HG03457 (cell line): ENCODE measurements at regions not wholly inside any gene's neighbourhood (a gene's known extent, or its start where the extent isn't known, plus 50 kb on each side); places are given as distances from the start of the nearest gene placed in this dataset.

Experiments
- ATAC-seq: cut with Tn5 transposase; IDR thresholded peaks from one replicate; pipeline ENCODE4 v1.9.1; 2021; ENCODE audit warnings: moderate number of reproducible peaks; ENCODE audit not compliant: unreplicated experiment

DNA sequence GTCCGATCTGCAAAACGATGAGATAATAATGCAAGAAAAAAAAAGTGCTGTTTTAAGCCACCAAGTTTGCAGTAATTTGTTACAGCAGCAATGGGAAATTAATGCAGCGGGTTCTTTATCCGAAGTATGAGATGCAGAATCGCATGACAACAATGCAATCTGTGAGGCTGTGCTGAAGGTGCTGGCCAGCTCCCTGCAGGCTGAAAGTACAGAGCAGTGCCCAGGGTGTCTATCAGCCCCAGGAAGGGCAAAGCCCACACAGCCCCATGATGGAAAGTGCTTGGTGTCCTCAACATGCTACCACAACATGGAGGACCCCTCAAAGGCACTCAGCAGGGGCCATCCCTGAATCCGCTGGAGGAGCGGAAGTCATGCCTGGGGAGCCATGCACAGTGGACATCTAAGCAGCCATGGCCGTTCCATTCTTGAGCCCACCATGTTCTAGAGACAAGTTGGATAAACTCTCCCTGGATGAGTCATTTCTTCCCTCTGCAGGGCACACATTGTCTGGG lies 199.5 kb upstream of the PFKP start:
- no peak for ATAC-seq

DNA sequence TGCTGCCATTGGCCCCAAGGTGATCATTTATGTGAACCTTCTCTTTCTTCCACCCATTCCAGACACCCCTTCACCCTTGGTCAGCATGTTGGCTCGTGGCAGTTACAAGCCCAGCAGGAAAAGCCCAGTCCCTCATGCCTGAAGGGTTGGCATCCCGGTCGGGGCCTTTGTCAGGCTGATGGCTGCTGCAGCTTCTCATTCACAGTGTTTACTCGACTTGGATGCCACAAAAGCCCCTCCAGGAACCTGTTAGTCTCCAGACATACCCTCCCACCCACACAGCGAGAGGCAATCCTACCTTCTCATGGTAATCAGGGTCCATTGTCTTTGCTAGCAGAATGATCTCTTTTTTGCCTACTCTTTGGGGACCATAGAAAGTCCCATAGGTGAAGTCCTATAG lies 200.8 kb upstream of the PFKP start:
- ATAC-seq = no peak

DNA sequence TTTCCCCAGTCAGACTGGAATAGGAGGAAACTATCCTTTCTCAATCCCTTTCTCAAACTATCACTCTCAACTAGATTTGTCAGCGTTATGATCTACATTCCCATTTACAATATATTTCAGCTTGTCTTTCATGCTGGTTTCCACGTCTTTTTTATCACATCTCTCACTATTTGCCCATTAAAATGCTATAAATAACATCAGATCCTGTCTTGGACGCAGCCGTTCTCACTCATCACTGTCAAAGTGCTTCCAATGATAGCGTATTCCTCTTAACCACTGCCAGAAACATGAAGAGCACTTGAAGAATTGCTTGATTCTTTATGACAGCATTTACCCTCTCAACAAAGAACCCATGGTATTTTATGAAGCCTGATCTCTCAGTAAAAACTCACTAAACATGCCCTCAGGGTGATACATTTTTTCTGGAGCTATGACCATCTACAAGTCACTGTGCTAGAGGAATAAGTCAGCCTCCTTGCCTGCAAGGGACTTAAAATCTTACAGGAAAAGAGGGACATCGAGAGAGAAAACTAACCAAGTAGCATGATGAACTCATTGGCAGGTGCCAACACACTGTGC lies 205.6 kb upstream of the PFKP start:
- ATAC-seq = no peak

DNA sequence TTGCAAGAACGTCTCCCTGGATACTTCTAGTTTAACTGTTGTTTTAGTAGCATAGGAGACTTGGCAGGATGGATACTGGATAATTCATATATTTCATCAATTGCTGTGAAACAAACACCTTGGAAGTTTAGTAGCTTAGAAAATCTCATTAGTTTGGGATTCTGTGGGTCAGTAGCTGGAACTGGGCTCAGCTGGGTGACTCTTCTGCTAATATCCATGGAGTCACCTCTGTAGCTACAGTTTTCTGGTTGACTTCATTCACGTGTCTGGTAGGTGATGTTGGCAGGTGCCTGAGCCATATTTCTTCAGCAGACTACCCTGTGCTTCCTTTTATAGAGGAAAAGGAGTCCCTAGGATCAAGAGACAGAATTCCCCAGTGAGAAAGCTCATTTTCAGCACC lies 208.9 kb upstream of the PFKP start:
- ATAC-seq = no peak

DNA sequence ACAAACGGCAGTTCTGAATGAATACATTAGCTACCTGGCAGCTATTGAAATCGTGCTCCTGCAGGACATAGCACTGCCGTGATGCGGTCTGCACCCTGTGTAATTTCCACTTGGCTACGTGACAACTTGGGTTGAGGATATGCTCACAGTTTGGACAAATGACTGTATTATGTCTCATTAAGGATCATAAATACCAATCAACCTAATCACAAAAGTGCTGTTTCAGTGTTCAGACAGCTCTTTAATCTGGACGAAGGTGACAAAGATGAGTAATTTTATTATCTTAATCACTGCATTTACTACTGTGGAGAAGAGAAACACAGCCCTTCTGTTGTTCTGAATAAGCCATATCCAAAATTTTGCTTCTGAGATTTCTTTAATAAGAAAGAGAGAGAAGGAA lies 210.8 kb upstream of the PFKP start:
- no peak for ATAC-seq

DNA sequence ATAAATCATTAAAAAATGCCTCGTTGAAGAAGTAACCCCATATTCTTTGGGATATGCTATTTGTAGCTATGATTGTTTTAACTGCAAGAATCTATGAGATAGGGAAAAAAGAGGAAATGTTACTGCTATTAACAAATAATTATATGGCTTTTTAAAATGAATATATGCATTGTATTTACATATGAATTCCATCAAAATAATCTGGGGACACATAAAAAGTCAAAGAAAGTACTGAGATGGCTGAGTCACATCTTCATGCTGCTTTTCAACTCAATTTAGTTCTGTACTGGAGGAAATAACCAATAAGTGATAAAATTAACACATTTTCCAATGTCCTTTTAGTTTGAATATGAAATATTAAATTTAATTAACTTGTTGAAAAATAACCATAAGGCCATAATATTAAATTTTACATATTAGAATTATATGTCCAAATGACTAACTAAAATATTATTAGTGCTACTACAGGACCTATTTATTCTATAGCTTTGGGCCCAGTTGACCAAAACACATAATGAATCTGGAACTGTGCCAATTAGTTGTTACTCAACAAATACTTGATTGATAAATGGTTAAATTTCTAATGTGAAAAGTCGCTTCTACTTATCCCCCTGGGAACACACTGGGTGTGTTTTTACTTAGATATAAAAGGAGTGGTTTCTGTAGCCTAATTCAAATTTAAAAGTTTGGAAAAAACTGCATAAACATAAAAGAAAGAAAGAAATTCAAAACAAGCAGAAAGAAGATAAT lies 214.6 kb upstream of the PFKP start:
- no peak for ATAC-seq

DNA sequence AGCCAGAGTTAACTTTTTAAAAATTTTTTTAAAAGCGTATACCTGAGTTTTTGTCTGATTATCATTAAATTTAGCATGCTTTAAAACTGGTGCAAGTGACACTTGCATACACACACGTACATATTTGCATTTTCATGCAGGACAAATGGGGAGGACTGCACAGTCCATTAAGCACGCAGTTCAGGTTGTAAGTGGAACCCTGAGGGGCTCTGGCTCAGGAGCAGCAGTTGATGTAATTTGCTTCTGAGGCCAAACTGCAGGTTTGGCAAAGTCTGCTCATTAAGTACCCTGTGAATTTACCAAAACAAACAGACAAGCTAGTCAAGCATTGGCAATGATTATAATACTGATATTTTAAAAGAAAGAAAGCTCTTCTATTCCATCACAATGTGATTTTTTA lies 215.8 kb upstream of the PFKP start:
- no peak for ATAC-seq

DNA sequence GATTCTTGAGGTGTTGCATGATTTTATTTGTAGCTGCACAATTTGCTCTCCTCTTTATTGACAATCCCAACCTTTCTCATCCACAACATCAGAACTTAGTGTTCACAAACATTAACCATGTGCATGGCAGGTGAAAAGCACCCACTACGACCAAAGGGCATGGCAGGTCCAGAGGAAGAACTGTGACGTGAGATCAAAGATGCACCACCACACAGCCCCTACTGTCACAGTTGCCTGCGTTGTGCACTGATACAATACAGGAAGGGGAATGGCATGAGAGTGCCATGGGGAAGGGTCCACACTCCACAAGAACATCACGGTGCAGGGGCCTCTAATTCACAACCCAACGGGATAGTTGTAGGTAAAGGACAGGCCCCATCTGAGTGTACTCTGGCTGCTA lies 217.1 kb upstream of the PFKP start:
- ATAC-seq = no peak

DNA sequence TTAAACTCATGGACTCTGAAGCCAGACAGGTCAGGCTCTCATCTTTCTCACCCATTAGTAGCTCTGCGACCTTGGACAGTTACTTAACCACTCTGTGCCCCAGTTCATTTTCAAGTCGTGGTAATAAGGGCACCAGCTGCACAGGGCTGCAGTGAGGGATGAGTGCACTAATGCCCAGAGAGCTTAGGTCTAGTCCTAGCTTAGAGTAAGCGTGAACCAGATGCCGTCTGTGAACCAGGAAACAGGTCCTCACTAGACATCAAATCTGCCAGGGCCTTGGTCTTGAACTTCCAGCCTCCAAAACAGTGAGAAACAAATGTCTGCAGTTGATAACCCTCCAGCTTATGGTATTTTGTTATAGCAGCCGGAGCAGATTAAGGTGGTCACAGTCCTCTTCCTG lies 222.4 kb upstream of the PFKP start:
- no peak for ATAC-seq

DNA sequence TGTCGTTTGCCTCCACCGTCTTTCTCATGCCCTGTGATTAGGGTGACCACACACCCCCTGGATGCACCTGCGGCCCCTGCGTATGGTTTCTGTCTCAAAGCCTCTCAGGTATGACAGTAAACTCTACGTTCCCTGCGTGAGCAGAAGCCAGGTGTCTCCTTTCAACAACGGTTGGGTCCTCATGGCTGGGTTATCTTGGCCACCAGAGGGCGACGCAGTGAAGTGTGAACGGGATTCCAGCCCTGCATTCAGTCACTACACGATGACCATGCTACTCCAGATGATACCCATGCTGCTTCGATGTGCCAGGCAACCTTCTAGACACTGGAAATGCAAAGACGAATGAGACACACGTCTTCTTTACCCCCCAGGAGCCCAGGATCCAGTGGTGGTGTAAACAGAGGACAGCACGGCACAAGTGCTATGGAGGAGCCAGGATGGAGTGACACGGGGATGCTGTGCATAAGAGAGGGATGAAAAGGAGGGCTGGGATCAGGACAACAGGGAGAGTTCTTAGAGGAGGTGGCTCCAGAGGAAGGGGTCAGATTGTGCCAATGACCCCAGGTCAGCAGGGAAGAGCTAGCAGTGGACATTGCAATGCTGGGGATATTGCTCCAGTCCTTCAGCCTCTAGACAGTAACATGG lies 228.1 kb upstream of the PFKP start:
- no peak for ATAC-seq

DNA sequence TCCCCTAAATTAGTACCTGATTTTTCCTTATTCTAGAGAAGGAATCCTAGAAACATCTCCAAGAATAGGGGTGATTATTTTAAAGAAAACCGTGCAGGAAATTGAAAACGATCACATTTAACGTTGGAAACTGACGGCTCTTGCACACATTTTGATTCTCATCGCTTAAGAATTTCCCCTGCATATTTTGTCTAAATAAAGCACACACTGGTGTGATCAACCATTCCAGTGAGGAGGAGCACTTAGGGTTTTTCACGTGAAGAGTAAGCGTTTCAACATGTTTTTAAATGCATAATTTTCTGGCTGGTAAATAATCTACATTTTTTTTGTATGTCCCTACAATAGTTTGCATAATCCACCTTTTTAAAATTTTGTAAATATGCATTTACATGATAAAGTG lies 229.7 kb upstream of the PFKP start:
- ATAC-seq = no peak

DNA sequence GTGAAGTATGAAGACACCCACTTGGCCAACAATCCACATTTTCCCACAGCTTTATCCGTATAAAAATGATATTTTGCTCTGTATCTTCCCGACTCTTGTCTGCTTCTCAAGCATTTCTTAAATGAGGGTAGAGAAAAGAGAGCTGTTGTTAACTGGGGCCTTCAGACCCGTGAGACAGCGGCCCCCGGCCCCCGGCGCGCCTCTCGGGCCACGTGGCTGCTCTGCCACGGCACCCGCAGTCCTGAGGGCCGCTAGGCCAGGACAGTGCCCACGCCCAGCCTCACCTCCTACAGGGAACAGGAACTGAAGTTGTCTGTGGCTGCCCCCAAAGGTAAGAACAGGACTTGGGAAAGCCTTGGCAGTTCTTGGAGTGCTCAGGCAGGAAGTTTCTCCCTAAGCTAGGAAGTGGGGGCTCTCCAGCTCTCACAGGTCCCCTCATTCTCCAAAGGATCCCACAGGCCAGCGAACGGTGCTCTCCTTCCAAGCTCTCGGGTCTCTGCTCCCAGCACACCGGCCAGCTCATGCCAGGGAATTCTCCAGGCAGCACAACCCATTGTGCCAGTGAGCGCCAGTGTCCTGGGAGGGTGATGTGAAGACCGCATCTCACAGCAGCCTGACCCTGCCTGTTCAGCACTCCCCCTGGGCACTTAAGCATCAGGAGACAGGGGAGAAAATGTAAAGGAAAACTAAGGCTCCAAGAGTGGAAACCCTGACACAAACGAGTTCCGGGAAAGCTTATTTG lies 230.3 kb upstream of the PFKP start:
- no peak for ATAC-seq

DNA sequence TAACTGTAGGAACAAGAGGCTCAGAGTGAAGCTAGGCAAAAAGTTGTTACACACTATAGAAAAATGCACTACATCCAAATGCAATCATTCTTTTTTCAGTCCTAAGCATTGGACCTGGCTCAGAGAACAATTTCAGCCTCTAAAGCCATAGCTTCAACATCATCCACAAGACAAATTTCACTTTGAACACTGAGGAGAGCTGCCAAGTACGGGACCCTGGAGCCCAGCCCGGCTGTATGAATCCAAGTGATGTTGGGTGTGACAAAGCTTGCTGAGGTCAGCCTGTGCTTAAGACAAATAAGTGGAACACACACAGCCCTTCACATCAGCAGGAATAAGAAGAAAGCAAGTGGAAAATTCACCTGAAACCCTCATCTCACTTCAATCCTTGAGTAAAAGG lies 233.1 kb upstream of the PFKP start:
- ATAC-seq = no peak

DNA sequence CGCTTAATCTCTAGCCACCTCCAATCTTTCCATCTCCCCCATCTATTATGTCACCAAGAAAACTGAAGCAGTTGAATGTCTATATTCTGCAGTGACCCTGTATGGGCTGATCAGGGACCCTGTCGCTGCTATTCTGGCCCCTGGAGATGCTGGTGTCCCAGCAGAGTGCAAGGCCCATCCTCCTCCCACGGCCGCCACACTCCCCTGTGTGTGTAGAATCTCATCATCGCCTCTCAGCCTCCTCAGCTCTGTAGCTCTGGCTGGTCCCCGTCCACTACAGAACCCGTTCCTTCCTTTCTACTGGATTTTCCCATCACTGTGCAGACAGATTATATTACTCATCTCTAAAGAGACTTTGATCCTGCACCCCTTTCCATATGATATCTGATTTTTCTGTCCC lies 235.8 kb upstream of the PFKP start:
- ATAC-seq = no peak

DNA sequence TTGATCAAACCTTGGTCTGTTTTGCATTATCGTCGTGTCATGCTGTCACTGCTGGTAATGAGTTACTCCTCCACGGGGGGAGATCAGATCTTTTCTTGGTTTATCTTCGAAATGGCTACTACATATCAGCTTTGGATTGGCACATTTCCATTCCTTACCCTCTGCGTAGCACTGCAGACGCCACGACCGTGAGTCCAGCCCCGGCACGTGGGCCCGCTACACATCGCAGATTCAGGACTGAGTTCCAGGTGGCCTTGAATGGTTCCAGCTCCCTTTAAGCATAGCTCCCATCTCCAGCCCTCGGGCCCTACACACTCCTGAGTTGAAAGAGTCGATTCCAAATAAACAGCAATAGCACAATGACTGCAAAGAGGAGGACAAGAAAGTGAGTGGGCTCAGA lies 238.6 kb upstream of the PFKP start:
- no peak for ATAC-seq

DNA sequence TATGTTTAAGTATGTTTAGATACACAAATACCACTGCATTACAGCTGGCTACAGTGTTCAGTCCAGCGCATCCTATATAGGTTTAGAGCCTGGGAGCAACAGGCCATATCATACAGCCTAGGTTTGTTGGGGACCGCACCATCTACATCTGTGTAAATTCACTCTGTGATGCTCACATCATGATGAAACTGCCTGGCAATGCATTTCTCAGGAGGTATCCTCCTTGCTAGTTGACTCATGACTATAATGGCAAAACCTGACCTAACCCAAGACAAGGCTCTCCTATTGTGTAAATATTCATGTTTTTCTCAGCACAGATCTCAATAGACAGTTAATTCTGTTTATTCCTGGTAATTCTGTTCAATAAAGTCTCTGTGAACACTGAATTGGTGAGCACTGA lies 240.7 kb upstream of the PFKP start:
- ATAC-seq = no peak

DNA sequence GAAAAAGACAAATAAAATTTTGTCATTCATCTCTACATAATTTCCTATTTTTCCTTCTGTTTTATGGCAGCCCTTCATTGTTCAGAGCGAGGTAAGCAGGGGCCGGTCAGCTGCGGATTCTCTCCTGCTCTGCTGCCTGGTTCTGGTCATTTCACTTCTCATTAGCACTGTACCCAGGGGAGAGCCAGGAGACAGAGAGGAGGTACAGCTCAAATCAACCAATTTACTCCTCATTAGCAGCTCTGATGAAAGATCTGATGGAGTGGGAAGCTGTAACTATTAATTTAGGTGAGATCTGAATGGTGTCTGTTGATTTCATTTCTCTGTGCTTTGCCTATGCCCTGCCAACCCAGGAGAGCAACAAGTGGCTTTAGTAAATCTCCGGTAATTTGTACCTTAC lies 241.5 kb upstream of the PFKP start:
- no peak for ATAC-seq

DNA sequence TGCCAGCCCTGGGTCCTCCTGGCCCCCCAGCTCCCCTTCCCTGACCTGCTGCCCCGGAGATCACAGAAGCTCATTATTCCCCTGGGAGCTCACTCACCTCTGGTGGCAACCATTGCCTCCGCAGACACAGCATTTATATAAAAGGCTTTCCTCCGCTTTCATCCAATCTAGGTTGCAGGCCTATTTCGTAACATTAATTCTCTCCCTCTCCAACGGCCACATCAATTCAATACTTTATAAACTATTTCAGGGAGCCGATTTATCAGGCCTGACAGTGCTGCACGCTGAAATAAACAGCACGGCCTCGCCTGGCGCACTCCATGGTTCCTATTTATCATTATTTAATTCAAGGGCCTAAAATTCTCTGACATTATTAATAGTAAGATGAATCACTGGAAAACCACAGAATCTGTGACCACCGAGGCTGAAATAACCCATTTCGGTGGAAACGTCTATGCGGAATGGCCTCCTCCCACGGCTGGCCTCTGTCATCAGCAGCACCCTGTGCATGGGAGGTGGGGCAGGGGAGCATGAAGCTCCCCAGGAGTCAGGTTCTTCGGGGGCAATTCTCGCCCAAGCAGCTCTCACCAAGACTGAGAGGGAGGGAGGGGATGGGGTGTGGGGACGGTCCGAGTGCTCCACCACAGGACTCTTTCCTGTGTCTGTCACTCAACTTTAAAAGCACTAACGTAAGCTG lies 249.3 kb upstream of the PFKP start:
- ATAC-seq = no peak

DNA sequence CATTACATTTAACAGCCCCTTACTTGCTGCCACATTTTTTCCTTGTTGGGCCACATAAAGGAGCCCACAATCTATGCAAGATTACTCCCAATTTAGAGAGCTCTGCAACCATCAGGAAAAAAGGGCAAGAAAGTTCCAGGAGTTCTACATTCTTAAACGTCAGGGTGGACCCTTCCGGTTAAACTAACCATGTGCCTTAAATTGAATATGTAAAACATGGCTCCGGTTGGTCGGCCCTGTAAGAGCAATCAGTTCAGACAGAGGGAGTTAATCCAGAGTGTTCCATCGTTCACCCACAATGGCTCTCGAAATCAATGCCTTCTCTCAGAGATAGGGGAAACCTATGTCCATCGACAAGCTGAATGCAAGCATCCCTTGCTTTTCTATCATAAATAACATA lies 253.7 kb upstream of the PFKP start:
- no peak for ATAC-seq

DNA sequence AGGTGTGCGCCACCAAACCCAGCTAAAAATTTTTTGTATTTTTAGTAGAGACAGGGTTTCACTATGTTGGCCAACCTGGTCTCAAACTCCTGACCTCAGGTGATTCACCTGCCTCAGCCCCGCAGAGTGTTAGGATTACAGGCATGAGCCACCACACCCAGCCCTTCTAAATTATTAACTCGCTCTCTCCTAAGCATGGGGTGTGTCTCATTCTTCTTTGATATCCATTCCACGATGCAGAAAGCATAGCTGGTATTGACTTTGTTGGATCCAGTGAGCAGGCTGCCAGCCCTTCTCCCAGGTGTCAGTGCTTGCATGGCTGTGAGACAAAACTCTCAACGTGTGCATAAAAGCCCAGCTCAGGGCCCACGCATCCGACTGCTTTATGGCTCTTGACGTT lies 254.1 kb upstream of the PFKP start:
- ATAC-seq = no peak

DNA sequence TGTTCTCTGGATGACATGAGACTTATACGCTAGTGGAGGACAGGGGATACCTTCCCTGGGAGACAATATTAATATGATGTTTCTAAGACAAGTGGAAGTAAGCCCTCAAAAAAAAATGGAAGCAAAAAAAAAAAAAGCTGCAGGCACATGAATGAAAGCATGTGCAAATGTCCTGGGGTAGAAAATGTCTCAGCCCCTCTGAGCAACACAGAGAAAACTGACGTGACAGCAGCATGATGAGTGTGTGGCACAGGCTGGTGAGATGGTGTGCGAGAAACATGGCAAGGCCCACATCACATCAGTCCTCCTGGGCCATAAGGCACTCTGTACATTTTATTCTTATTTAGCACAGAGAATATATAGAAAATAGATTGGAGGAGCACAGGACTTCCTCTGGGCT lies 254.7 kb upstream of the PFKP start:
- no peak for ATAC-seq
